IPS DF 4.7 (cell line): ENCODE measurements at regions not wholly inside any gene's neighbourhood (a gene's known extent, or its start where the extent isn't known, plus 50 kb on each side); places are given as distances from the start of the nearest gene placed in this dataset.

ENCODE experiments used
- DNase-seq: peaks from one replicate; pipeline ENCODE4 v3.0.0-alpha.2; 2013; ENCODE audit warnings: low spot score; ENCODE audit errors: extremely low read depth

GRCh38 chr5:107293541-107294210, 377.1 kb downstream of the EFNA5 start:
- no peak for DNase-seq

DNA sequence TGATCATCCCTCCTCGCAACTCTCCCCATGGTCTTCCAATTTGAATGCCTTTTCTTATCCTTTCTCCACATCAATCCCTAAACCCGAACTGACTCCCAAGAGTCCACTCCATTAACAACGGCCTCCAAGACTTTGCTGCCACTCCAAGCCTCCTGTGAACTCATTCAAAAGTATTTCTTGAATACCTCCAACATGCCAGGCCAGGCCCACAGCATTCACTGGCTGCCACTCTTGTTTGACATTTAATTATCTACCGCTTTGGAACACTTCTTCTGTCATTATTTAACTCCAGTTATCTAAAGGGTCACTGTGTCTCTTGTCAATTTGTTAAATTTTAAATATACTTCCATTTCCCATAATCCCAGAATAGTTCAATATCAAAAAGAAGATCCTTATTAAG, 378.9 kb downstream of the EFNA5 start:
- no peak for DNase-seq

GRCh38 chr5:107290780-107291398, 379.8 kb downstream of the EFNA5 start:
- no peak for DNase-seq

GRCh38 chr5:107289030-107289714, 381.6 kb downstream of the EFNA5 start:
- DNase-seq: no peak

DNA sequence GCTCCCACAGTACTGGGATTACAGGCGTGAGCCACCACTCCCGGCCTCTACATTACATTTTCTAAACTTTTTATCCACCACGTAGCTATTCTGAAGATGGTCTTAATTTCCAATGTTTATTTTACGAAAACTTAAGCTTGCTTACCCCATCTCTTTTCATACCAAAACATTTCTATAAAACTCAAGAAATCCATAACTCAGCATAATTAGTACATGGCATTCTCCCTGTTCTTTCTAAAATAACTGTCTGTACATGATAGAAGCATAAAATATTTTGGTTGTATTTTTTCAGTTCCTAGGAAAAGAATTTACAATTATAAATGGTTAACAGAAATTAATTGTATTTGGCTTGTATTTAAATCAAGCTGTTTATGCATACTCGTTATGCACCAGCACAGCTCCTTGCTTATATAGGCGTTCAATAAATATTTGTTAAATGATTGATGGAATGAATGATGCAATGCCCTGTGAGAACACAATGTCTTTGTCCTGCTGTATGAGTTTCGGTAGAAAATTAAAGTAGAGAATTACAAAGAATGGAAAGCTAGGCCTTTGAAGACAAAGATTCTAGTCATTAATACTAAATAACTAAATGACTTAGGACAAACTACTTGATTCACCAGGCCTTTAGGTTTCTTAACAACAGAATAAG, 384.2 kb downstream of the EFNA5 start:
- DNase-seq: no peak

- no peak for DNase-seq
Measured at GRCh38 chr5:107285772-107286171, 385.0 kb downstream of the EFNA5 start.

DNA sequence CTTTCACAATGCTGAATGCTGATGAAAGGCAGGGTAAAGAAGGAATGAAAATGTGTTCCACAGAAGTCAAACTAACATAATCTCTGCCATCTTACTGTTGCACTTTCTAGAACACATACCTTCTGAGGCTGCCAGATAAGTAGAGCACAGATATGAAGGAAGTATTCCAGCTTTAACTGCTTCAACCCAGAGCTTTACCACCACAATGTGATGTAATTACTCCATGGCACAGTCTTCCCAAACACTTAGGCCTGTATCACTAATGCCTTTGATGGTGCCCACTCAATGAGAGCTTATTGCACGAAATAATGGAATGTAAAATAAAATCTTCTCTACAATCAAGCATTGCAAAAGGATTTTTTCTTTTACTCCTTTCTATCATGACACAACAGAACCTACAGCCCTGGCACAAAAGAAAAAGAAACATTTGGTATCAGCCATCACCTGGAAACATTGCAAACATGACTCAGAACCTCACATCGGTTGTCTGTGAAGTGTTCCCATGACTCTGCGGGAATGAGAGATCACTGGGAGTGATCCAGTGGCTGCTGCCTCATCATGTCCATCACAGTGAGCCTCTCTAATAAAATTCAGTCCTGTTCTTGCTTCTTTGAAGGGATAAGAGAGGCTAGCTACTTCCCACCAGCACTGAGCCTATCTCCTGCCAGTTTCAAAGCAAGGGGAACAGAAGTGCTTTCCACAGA, 385.8 kb downstream of the EFNA5 start:
- no peak for DNase-seq

DNA sequence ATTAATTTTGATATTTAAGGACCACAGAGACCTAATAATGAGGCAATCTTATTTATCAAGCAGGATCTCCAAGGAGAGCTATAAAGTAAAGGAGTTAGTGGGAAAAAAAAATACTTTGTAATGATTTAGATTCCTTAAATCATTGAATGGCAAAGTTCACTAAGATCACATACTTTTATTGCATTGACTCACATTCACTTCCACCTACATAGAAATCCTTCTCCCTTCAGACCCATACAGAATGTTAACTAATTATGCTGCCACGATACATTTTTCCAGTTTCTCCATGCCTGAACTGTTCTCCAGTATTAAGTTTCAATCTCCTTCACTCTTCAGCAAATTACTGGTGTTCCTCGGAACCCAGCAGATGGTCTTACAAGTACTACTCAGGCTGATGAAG, 388.7 kb downstream of the EFNA5 start:
- no peak for DNase-seq

- no peak for DNase-seq
Measured at GRCh38 chr5:107278774-107279173, 392.0 kb downstream of the EFNA5 start.

- DNase-seq: no peak
Measured at GRCh38 chr5:107277485-107278125, 393.1 kb downstream of the EFNA5 start.

DNA sequence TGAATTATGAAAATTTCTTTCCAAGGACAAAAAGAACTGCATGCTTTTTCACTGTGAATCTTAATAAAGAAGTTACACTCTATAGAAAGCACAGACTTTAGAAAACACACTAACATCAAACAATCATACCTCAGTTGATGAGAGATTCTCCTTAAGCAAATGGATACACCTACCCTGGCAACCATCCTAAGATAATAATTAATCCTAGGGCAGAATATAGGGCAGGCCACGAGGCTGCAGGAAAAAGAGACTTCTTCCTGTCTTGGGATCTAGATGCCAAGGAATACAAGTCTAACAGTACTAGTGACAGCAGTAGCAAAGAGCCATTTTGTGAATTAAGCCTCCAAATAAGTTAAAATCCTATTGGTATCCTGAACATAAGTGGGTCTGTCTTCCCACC, 395.4 kb downstream of the EFNA5 start:
- no peak for DNase-seq

DNA sequence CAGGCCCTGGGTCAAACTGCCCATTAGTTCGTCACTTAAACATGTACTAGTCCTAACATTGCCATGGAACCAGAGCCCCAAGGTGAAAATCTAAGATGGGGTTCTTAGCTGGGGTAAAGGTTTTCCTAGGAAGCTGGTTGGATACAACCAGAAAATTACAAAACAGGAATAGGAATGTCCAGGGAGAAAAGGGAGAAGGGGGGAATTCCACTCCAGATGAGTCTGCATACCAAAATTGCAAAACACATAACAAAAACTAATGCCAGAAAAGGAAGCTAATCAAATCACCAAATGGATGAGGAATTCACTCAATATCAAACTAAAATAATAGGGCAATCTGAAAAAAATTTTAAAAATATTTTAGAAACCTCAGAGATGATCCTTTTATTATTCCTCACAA, 396.2 kb downstream of the EFNA5 start:
- DNase-seq: no peak

GRCh38 chr5:107272954-107273353, 397.8 kb downstream of the EFNA5 start:
- no peak for DNase-seq

DNA sequence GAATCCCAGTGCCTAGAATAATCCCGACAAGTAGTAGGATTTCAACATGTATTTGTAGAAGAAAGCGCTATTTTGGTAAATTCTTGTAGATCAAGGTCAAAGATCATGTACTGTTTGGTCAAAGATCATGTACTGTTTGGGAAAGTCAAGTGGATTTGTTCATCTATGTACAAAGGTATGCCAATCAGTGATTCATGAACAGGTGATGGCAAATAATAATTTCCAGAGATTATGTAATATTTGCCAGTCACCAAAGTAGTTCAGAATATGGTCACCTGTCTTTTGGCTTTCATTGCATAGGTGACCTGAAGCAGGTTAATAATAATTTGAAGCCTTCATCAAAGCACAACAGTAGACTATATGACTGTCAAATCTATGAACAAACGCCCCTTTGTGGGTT, 398.2 kb downstream of the EFNA5 start:
- no peak for DNase-seq

GRCh38 chr5:107271682-107272350, 398.9 kb downstream of the EFNA5 start:
- no peak for DNase-seq

DNA sequence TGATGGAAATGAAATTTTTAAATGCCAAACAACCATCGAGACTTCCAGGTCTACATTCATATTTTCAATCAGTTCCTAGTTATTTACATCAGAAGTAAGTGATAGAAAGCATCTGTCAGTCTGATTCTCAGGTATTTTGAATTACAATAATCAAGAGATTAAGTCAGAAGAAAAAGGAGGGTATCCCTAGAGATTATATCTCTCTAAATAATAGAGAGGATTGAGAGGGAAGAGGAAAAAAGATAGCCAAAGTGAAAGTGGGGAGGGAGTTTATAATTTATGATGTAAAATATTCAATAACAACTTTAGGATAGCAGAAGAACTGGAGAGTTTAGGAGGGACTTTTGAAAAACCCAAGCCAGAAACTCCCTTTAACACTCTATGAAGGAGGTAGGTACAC, 400.2 kb downstream of the EFNA5 start:
- DNase-seq: no peak

- no peak for DNase-seq
Measured at GRCh38 chr5:107269678-107270077, 401.1 kb downstream of the EFNA5 start.

GRCh38 chr5:107269256-107269655, 401.5 kb downstream of the EFNA5 start:
- DNase-seq: no peak

GRCh38 chr5:107268241-107268640, 402.5 kb downstream of the EFNA5 start:
- no peak for DNase-seq

DNA sequence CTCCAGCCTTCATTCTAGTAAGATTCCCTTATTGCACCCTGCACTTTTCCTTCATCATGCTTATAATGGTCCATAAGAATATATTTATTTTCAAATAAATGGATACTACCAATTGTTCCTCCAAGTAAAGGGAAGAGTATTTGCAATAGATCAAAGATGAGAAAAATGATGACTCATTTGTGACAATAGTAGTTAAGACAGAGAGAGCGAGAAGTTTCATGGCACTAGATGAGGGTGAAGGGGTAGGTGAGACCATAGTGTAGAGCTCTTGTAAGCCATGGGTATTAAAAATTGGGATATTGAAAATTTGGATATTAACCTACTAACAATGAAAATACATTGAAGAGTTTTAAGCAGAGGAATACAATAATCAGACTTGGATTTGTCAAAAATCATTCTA, 404.6 kb downstream of the EFNA5 start:
- DNase-seq: no peak

- DNase-seq: no peak
Measured at GRCh38 chr5:107265193-107265592, 405.5 kb downstream of the EFNA5 start.
